Endothelial cell of umbilical vein (primary cell): ENCODE measurements at regions not wholly inside any gene's neighbourhood (a gene's known extent, or its start where the extent isn't known, plus 50 kb on each side); places are given as distances from the start of the nearest gene placed in this dataset.

Experiments used
- BruUV-seq: library from RNA; stranded (reverse); fragments of 400-500 nt; replicated peaks from 2 replicates; lab custom pipeline; 2021; lab: Mats Ljungman, UMichigan
- CTCF ChIA-PET: fragments of 300-600, 350-600 bp; sonication (Branson Sonifier 250); formaldehyde crosslinking; loops from one replicate; lab custom pipeline; 2021; ENCODE audit warnings: antibody characterized with exemption, inconsistent platforms; lab: Charles Lee
- POLR2A ChIA-PET: fragments of 300-600, 350-600 bp; sonication (Branson Sonifier 250); formaldehyde crosslinking; loops from one replicate; lab custom pipeline; 2021; ENCODE audit warnings: antibody characterized with exemption, inconsistent platforms; lab: Charles Lee
- DNase-seq: peaks from one replicate; pipeline ENCODE4 v3.0.0-alpha.2; 2011; ENCODE audit warnings: low read depth, low spot score
- FAIRE-seq: peaks from 2 replicates; lab custom pipeline; 2011; peaks lifted over from hg19 to GRCh38; lab: Jason Lieb, UNC
- H2AFZ ChIP-seq: 2 replicates; pipeline ENCODE4 v1.6.0; 2012; ENCODE audit warnings: low read depth, low read length, control low read depth, inconsistent platforms
- H3K27ac ChIP-seq: 2 replicates; pipeline ENCODE4 v1.5.1; 2011; ENCODE audit warnings: low read depth, mild to moderate bottlenecking, control low read depth, low read length, moderate library complexity; ENCODE audit not compliant: insufficient read depth
- H3K27me3 ChIP-seq, 2 experiments: 2 replicates each; pipeline versions ENCODE4 v1.6.0 to v1.6.1; 2011; ENCODE audit warnings: low read length in 2 of 2, mixed read lengths in 1 of 2; ENCODE audit not compliant: control insufficient read depth in 2 of 2, insufficient read depth in 2 of 2
- H3K36me3 ChIP-seq, 2 experiments: 2 replicates in 1 of 2; 3 replicates in 1 of 2; pipeline ENCODE4 v1.5.1; 2011; ENCODE audit warnings: low read length in 2 of 2, mild to moderate bottlenecking in 1 of 2, moderate library complexity in 1 of 2; ENCODE audit not compliant: control insufficient read depth in 2 of 2, insufficient read depth in 2 of 2; ENCODE audit errors: extremely low read depth in 1 of 2
- H3K4me1 ChIP-seq: 3 replicates; pipeline ENCODE4 v1.5.1; 2011; ENCODE audit warnings: mild to moderate bottlenecking, low read length; ENCODE audit not compliant: control insufficient read depth, insufficient read depth; ENCODE audit errors: extremely low read depth
- H3K4me2 ChIP-seq: 2 replicates; pipeline ENCODE4 v1.6.1; 2011; ENCODE audit warnings: low read length, control low read depth, mixed read lengths; ENCODE audit not compliant: insufficient read depth
- H3K4me3 ChIP-seq, 3 experiments: fragments of 200-600 bp in 1 of 3; sonication (generic), shearing (Covaris generic) in 1 of 3; replicated peaks in 1 of 3; 2 replicates each; pipeline ENCODE4 v1.5.1; 2011 to 2016; ENCODE audit warnings: control low read depth in 3 of 3, low read length in 3 of 3, mild to moderate bottlenecking in 2 of 3, inconsistent platforms in 1 of 3, low read depth in 1 of 3, moderate library complexity in 1 of 3; ENCODE audit not compliant: insufficient read depth in 1 of 3
- H3K79me2 ChIP-seq: 2 replicates; pipeline ENCODE4 v1.6.0; 2012; ENCODE audit warnings: low read length, inconsistent platforms; ENCODE audit not compliant: control insufficient read depth, insufficient read depth
- H3K9ac ChIP-seq: replicated peaks from 2 replicates; pipeline ENCODE3; 2011; ENCODE audit warnings: low read length, control low read depth; ENCODE audit not compliant: insufficient read depth; ENCODE audit errors: extremely low read depth
- H3K9me1 ChIP-seq: replicated peaks from 3 replicates; pipeline ENCODE4 v1.6.0; 2011; ENCODE audit warnings: mild to moderate bottlenecking, low read length; ENCODE audit not compliant: control insufficient read depth, insufficient read depth; ENCODE audit errors: extremely low read depth
- H3K9me3 ChIP-seq: replicated peaks from 2 replicates; pipeline ENCODE4 v1.5.1; 2012; ENCODE audit warnings: low read length, inconsistent platforms; ENCODE audit not compliant: control insufficient read depth, insufficient read depth
- H4K20me1 ChIP-seq: replicated peaks from 2 replicates; pipeline ENCODE3; 2011; ENCODE audit warnings: mild to moderate bottlenecking, low read length; ENCODE audit not compliant: control insufficient read depth, insufficient read depth; ENCODE audit errors: extremely low read depth
- CTCF ChIP-seq, 2 donors: IDR thresholded peaks; 1 replicate in 1 of 2; 2 replicates in 1 of 2; pipeline ENCODE4 v1.5.1; 2011; ENCODE audit warnings: low read length in 2 of 2, mild to moderate bottlenecking in 2 of 2, moderate library complexity in 2 of 2, control low read depth in 1 of 2, inconsistent platforms in 1 of 2, low read depth in 1 of 2; ENCODE audit not compliant: insufficient read depth in 1 of 2; ENCODE audit errors: extremely low read depth in 1 of 2
- EZH2 ChIP-seq: IDR thresholded peaks from 2 replicates; pipeline ENCODE4 v1.6.1; 2012; ENCODE audit warnings: borderline replicate concordance, low read depth, mild to moderate bottlenecking, moderate library complexity, low read length, inconsistent platforms; ENCODE audit not compliant: severe bottlenecking
- FOS ChIP-seq: IDR thresholded peaks from 2 replicates; pipeline ENCODE4 v1.6.1; 2011; ENCODE audit warnings: mild to moderate bottlenecking, low read length, moderate library complexity, borderline replicate concordance; ENCODE audit not compliant: insufficient read depth
- GATA2 ChIP-seq: IDR thresholded peaks from 2 replicates; pipeline ENCODE4 v1.7.0; 2011; ENCODE audit warnings: low read depth, mild to moderate bottlenecking, moderate library complexity, mixed read lengths, low read length; ENCODE audit not compliant: insufficient read length, insufficient read depth
- JUN ChIP-seq: IDR thresholded peaks from 2 replicates; pipeline ENCODE4 v1.6.1; 2011; ENCODE audit warnings: borderline replicate concordance, low read depth; ENCODE audit not compliant: insufficient read length, insufficient read depth
- MAX ChIP-seq: IDR thresholded peaks from 2 replicates; pipeline ENCODE4 v1.6.1; 2011; ENCODE audit not compliant: insufficient read depth, insufficient read length
- MYC ChIP-seq: IDR thresholded peaks from one replicate; pipeline ENCODE4 v1.6.1; 2011; ENCODE audit warnings: mild to moderate bottlenecking, low read depth, low read length
- POLR2A ChIP-seq: IDR thresholded peaks from 2 replicates; pipeline ENCODE4 v1.6.1; 2012; ENCODE audit warnings: low read depth, mild to moderate bottlenecking, control low read depth, low read length
- POLR2AphosphoS5 ChIP-seq: IDR thresholded peaks from 2 replicates; pipeline ENCODE4 v1.6.1; 2012; ENCODE audit warnings: low read depth, mild to moderate bottlenecking, control low read depth, low read length, moderate library complexity; ENCODE audit not compliant: insufficient read depth
- dilution Hi-C: fragments of 300-500 bp; cut with MboI; formaldehyde crosslinking; loops from one replicate; pipeline ENCODE4 v1.15.0; 2019; ENCODE audit warnings: low sequenced_read_pairs; ENCODE audit not compliant: extremely low pct_ligation_motif_present
- intact Hi-C: fragments of 100-400 bp; cut with micrococcal nuclease; formaldehyde crosslinking; loops from one replicate; pipeline ENCODE4 v1.10.0; 2022

GRCh38 chr14:104343294-104343625 is 204.9 kb downstream of the KIF26A start:
- Histone ChIP-seq H3K9me3 (no peaks in the 10 kb centered on the region), H2AFZ (no peak overlapping the region), H3K27me3 (peaks cover 0 to 7% of the 10 kb centered on the region in 2 experiments), H3K79me2 (no peaks in the 10 kb centered on the region), H3K9me1 (no peaks in the 10 kb centered on the region), H3K4me2 (no peak overlapping the region), H3K27ac (no peak overlapping the region), H3K4me3 (no peak overlapping the region), H3K4me1 (no peaks in the 10 kb centered on the region), H3K9ac (no peak overlapping the region), H4K20me1 (no peaks in the 10 kb centered on the region), H3K36me3 (no peaks in the 10 kb centered on the region)
- FAIRE-seq (no peak), DNase-seq (no peak)
- ChIA-PET CTCF (interaction anchor here (0.9 kb wide), 1 partner anchor 205 kb away, joined by 3 read pairs; no protein-coding TSS in a partner anchor), POLR2A (no interaction called here)
- TF ChIP-seq POLR2A (no peak), GATA2 (no peak), JUN (no peak), POLR2AphosphoS5 (no peak), MAX (no peak), CTCF (IDR thresholded peaks at IDR 0.05; ENCODE audit: extremely low read depth in 1 of 2, insufficient read depth in 1 of 2, low read depth in 1 of 2, low read length in 2 of 2) (no peak), EZH2 (no peak), FOS (no peak), MYC (no peak)
- intact Hi-C loops (no loop called here), dilution Hi-C loops (no loop called here)
- BruUV-seq, result no TSS peak
